HG03442 (cell line): ENCODE measurements at regions not wholly inside any gene's neighbourhood (a gene's known extent, or its start where the extent isn't known, plus 50 kb on each side); places are given as distances from the start of the nearest gene placed in this dataset.

Experiments used
- ATAC-seq: cut with Tn5 transposase; IDR thresholded peaks from one replicate; pipeline ENCODE4 v1.9.1; 2021; ENCODE audit warnings: mild to moderate bottlenecking, moderate library complexity; ENCODE audit not compliant: unreplicated experiment

DNA sequence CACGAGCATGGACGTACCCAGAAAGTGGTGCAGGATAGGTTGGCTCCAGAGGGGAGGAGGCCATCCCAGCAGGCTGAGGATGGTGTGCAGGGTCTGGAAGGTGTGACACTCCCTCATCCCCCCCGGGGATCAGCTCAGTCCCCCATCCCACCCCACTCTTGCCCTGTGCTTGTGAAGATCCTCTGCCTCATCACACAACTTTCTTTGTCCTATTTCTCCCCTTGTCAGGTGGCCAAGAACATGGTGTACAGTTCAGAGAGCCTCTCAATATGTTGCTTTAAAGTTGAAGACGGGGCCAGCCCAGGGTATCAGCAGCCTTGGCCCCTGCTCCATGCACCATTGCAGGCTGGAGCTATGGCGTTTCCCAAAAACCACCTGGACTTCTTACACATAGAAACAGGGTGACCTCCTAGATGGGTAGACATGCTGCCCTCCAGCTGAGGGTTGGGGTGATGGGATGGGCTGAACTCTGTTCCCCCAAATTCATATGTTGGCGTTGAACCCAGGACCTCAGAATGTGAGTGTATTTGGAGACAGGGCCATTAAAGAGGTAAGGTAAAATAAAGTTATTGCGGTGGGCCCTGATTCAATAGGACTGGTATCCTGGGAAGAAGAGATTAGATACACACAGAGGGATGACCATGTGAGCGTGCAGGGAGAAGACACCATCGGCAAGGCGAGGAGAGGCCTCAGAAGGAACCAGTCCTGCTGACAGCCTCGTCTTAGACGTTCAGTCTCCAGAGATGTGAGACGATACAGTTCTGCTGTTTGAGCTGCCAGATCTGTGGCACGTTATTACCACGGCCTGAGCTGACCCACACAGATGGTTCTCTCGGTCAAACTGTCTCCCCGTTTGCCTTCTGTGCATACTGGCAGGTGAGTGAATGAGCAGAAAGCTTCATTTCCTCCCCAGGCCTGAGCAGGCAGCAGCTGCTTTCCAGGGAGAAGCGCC, 272.5 kb downstream of the GADD45G start:
- no peak for ATAC-seq

- ATAC-seq = no peak
Observed at GRCh38 chr9:89878003-89878411, 273.2 kb downstream of the GADD45G start.

GRCh38 chr9:89878687-89879086, 273.9 kb downstream of the GADD45G start:
- ATAC-seq = no peak

GRCh38 chr9:89879276-89879675, 274.5 kb downstream of the GADD45G start:
- no peak for ATAC-seq

DNA sequence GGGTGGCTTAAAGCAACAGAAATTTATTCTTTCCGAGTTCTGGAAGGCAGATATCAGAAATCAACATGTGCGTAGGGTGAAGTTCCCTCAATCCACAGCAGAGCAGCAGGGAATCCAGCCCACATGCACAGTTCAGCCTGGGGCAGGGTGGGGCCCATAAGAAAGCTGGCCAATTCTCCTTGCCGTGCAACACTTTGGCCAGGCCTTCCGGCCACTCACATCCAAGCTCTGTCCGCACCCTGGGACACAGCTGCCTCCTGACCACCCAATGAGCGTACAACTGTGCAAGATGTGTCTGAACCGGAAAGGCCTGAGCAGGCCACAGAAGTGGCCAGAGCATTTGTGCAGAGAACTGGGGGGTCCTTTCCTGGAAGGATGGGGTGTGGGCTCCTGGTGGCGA, 274.9 kb downstream of the GADD45G start:
- ATAC-seq = no peak

DNA sequence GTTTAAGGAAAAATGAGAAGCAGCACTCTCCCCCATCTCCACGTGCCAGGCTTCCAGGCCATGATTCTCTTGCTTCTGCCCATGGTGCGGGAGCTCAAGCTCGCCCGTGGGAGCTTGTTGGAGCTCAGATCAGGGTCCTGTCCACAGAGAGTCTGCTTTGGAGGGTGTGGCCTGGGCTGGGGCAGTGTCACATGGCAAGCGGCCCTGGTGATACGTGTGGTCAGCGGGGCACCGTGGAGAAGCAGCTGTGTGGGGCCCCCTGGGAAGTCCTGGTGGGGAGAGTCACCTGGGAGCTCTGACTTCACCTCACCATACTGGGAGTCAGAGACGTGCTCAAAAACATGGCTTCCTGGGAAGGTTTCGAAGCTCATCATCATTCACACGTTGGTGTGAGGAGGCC, 275.3 kb downstream of the GADD45G start:
- no peak for ATAC-seq

GRCh38 chr9:89880721-89881120, 275.9 kb downstream of the GADD45G start:
- no peak for ATAC-seq

DNA sequence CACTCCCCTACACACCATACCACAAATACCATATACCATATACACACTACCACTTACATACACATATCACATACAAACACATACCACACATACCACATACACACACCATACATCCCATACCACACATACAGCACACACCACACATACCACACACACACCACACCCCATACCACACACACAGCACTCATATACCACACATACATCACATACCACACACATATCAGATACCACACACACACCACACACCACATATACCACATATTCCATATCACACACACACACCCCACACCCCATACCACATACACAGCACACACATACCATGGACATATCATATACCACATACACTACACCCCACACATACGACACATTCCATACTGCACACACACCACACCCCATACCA, 276.6 kb downstream of the GADD45G start:
- ATAC-seq = no peak

GRCh38 chr9:89882930-89883361, 278.1 kb downstream of the GADD45G start:
- ATAC-seq = no peak

- ATAC-seq = no peak
Observed at GRCh38 chr9:89883401-89884341, 278.9 kb downstream of the GADD45G start.

DNA sequence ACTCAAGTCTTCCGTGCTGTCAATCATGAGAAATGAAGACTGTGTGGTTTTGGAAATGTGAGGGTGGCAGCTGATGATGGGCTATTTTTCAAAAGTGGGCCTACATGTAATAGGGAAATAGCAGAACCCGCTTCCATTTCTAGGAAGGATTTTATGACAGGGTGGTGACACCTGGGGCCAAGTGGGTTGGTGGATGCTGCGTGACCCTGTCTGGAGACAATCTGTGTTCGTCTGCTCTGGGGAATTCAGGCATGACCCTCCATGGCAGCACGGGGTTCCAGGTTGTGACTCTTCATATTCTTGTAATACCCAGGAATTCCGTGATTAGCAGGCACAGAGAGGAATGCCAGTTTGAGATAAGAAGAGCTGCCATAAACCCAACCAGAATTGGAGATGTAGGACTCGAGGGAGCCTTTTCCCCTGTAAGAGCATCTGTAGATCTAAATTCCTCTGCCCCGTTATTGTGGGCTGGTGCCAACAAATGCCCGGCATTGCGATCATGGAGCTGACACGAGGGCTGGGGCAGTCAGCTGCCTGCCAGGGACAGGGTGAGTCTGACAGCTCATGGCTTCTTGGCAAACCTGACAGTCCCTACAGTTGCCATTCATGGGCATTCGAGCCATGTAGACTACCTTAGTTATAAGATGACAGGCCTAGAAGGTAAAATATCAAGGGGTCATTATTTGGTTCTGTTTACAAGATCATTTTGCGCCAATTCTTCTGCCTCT, 279.7 kb downstream of the GADD45G start:
- ATAC-seq = no peak

DNA sequence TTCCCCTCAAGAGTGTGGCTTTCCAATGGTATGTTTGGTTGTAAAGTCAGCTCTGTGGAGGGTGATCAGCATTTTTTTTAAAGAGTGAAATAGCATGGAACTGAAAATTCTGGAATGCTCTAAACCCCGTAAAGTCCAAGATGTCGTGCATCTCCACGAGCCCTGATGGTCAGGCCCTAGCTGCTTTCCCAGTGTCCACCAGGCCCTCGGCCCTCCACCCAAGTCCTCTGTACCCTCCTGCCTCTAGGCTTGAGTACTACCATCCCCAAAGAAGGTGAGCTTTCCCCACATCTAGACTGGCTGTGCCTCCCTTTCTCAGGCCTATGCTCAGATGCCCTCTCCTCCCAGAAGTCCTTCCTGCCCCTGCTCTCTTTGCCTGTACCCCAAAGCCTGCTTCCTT, 280.3 kb downstream of the GADD45G start:
- ATAC-seq = no peak

DNA sequence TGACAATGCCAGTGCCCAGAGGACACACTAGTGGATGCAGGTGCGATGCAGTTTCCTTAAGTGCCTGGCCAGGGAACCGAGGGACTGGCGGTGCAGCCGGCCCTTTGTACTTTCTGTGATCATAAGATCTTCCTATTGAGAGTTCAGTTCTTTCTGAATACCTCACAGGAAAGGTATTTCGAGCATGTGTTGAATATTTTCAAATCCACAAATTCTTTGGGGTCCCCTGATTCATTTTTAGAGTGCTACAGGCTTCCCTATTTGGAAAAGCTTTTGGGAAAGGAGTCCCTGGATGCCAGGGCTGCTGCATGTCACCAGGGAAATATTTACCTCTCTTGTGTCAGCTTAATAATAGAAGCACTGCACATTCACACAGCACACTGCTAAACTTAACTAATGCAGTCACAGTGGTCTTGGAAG, 281.5 kb downstream of the GADD45G start:
- ATAC-seq = no peak

DNA sequence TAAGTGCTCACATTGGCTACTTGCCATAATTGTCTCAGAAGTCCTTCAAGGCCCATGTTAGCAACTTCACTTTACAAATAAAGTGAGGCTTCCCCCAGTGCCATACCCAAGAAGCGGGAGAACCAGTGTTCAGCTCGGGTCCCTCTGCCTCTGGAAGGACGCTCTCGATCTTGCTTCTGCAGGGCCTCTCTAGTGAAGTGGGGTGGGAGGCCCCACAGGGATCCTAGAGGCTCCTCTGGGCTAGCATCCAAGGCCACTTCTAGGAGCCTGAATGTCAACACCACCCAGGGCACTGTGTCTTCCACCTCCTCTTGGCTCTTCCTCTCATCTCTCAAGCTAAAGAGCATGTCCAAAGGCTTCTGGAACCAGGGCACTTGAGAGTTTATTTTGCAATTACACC, 282.5 kb downstream of the GADD45G start:
- no peak for ATAC-seq

DNA sequence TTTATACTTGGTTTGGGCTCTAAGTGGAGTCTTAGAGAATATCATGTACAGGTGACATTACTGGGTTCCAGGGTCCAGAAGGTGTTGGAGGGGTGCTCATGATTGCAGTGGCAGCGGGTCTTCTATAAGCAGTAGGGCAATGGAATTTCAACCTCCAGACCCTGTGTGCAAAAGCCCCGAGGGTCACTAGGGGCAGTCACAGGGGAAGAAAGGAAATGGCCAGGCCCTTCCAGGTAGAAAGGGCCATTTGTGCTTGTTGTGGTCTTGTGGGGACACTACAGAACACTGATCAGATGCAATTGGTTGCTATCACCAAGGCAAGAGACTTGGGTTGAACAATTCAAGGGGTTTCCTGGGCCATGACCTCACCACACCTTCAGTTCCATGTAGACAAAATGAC, 283.4 kb downstream of the GADD45G start:
- ATAC-seq = no peak

- ATAC-seq = no peak
Observed at GRCh38 chr9:89888677-89889076, 283.9 kb downstream of the GADD45G start.

GRCh38 chr9:89889865-89890264, 285.1 kb downstream of the GADD45G start:
- ATAC-seq = no peak

DNA sequence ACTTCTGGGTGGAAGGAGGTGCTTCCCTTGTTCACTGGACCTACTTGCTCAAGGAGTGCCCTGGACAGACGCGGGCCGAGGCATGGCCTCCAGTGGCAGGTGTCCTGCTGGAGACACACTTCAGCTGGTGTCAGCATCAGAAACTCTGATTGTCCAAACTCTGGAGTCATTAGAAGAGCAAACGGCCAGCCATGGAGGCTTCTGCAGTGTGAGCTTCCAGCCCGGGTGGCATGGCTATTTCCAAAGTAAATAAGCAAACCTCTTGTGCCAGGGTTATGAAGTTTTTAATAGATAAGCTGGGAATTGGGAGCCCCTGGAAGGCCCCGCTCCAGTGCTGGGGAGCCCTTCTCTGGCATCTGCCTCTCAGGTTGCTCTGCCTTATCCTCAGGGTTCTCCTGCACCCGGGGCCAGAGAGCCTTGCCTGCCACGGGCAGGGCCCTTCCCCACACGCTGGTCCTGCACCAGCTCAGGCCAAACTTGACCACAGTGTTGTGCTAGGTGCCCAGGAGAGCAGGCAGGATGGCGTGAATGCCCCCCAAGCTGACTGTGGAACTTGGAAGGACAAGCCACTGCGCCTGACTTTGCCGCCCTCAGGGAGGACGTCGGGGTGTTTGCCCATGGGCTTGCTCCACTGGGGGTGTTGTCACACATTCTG, 285.6 kb downstream of the GADD45G start:
- ATAC-seq = no peak

DNA sequence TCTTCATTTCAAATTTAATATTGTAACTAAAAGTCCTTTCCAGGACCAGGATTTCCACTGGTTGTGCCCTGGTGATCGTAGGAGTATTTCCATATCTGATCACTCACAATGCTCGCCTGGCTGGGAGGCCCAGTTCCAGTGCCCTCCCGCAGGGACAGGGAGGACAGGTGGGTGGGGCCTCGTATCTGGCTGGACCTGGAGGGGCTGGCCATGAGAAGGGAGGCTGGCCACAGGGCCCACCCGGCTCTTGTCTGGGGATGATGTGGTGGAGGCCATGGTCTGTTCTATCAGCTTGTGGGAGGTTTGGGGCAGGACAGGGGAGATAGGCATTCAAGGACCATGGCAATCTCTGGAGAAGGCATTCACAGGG, 286.4 kb downstream of the GADD45G start:
- ATAC-seq = no peak

- ATAC-seq = no peak
Observed at GRCh38 chr9:89891591-89892304, 286.9 kb downstream of the GADD45G start.
